ENCODE measurements at regions not wholly inside any gene's neighbourhood (a gene's known extent, or its start where the extent isn't known, plus 50 kb on each side); places are given as distances from the start of the nearest gene placed in this dataset.

- no peak for DNase-seq
Observed at GRCh38 chr15:93469994-93470393, 381.0 kb upstream of the RGMA start.

DNA sequence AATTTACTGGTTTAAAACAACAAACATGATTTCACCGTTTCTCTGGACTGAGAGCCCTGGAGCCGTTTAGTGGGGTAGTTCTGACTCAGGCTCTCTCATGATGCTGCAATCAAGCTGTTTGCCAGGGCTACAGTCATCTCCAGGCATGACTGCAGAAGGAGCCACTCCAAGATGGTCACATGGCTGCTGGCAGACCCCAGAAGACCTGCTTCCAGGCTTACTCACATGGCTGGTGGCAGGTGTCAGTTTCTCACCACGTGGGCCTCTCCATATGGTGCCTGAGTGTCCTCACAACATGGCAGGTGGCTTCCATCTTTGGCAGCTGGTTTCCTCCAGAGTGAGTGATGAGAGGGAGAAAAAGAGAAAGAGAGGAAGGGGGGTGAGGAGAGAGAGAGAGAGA lies 378.3 kb upstream of the RGMA start:
- no peak for DNase-seq

- no peak for DNase-seq
Observed at GRCh38 chr15:93466380-93466779, 377.4 kb upstream of the RGMA start.

- DNase-seq: no peak
Observed at GRCh38 chr15:93462690-93463089, 373.7 kb upstream of the RGMA start.

- DNase-seq: no peak
Observed at GRCh38 chr15:93460717-93461116, 371.7 kb upstream of the RGMA start.

DNA sequence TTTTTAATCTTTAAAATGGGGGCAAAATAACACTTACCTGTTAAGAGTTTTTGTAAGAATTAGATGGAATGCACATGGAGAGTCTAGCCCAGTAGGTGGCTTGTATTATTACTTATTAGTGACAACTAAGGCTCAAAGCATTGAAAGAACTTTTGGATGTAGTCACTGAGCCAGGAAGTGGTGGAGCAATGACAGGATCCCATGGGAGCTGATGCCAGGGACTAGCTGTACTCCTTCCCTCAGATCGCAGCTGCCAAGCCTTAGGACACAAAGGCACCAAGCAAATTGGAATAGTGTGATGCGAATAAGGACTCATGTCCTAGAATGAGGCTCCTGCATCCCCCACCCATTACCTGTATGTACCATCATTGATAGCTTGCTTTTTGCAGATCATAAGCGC lies 370.4 kb upstream of the RGMA start:
- no peak for DNase-seq

GRCh38 chr15:93458597-93458996 lies 369.6 kb upstream of the RGMA start:
- DNase-seq: no peak

GRCh38 chr15:93454788-93455187 lies 365.8 kb upstream of the RGMA start:
- no peak for DNase-seq

DNA sequence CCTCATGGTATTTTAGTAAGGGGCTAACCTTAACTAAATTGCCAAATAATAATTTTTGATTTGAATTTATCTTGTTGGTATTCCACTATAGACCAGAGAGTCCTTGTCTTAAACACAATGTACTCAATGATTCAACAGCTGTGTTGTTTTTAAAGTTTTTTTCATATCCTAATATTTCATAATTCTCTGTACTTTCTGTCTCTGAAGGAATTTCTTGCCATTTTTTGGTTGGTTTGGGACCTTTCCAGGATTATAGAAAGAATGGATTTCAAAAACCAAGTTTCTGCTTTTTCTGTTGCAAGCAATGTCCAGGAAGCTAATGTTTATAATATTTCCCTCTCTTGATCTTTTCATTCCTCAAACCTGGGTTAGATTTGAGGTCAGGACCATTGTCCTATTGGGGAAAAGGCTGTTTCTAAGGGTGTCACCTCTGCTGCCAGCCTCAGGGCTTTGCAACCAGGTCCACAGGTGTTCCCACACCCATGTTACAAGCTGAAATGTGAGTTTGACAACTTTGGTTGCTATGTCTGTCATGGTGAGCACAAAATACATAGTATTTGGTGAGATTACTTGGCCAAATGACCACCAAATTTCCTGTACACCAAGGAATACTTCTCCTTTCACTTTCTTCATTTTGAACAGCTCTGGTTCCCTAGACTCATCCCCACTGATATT lies 363.7 kb upstream of the RGMA start:
- no peak for DNase-seq

GRCh38 chr15:93451822-93452221 lies 362.8 kb upstream of the RGMA start:
- DNase-seq: no peak

DNA sequence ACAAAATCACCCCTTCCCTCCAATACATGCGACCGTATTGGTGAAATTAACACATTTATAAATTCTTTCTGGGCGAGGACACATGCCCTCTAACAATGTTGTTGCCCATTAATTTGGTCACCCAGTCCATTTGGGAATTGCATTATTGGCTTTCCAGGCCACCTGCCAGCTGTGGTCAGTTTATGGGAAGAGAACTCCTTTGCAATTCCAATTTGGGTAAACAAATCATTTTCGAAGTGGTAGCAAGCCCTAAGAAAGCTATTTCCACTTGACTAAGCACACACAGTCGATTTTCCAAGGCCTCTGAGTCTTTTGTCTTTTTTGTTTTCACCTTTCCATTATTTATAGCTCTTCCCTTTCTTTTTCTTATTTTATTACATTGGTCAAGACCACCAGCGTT lies 362.3 kb upstream of the RGMA start:
- no peak for DNase-seq

GRCh38 chr15:93449798-93450197 lies 360.8 kb upstream of the RGMA start:
- DNase-seq: no peak

DNA sequence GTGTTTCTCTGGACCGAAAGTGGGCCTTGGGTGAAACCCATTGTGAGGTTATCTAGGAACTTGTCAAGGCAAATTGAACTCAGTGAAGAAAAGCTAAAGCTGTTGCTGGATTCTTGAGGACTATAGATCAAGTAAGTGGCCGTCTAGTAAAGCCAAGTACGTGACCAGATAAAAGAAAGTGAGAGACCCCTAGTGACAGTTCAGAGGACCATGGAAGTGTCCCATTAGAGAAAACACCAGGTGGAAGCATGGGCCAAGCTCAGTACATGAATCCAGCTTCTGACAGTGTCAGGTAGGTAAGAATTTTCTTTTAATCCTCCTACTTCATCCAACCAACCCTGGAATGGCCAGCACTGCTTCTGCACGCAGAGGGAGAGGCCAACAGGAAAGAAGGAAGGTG lies 349.3 kb upstream of the RGMA start:
- DNase-seq: no peak

DNA sequence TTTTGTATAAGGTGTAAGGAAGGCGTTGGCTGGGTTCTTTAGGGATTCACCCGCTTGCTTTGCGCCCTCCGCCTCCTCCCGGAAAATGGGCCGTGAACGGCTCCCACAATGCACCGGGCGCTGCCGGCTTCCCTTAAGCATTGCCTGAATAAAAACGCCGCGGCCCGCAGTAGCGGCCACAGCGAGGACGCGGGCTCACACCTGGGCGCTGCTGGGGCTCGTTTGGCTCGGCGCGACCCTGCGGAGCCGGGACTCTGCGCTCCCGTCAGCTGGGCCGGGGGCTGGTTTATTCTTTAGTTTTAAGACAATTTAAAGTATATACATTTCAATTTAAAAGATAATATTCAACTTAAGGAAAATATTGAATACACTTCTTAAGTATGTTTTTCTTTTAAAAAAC lies 343.5 kb upstream of the RGMA start:
- DNase-seq: no peak

GRCh38 chr15:93428807-93429351 lies 339.9 kb upstream of the RGMA start:
- DNase-seq: no peak

DNA sequence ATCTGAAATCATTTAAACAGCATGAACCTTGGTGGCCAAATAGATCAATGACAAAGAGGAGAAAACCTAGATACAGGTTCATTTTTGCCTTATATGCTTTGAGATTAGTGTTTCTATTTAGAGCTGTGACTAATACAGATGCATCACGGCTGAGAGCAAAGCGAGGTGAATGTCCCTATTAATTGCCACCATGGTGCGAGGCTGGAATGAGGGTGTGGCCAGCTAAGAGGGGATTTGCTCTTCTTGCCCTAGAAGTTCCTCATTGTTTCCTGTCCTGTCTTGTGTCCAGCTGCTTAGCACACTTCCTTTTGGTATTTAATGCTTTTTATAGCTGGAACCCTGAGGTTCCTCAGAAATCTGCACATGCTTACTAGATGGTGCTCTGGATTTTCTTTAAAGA lies 339.1 kb upstream of the RGMA start:
- DNase-seq: no peak

GRCh38 chr15:93424131-93424530 lies 335.1 kb upstream of the RGMA start:
- no peak for DNase-seq

DNA sequence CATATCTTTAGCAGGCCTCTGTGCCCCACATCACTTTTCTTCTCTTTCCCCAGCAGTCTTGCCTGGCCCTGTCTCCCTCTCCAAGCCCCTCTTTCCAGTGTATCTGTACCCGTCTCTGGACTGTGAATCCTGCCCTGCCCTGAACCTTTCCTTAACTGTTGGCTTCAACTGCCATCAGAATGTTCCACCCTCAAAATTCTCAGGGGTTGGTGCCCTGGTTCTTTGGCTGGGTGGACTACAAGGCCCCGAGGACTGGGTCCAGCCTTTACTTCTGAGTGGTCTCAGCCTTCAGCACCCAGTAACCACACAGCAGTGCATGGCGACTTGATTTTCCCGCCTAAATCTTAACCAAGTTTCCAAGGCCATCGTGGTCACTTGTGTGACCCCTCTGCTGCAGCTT lies 333.5 kb upstream of the RGMA start:
- DNase-seq: no peak

DNA sequence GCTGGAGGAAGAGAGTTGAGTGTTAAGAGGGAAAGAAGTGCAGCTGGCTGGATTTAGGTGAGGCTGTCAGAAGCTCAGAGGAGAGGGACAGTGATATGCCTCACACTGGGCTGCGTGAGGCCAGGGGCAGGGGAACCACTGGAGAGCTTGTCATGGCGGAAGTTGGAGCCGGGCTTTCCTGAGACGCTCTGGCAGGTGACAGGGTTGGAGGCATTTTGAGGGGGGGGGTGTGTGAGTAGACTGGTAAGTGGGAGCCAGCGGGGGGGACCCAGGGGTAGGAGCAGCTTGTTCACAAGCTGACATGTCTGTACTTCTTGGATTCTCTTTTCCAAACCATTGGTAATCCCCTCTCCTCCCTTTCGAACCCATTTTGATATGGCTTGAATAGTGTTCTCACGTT lies 331.5 kb upstream of the RGMA start:
- no peak for DNase-seq

- no peak for DNase-seq
Observed at GRCh38 chr15:93420050-93420452, 331.0 kb upstream of the RGMA start.

DNA sequence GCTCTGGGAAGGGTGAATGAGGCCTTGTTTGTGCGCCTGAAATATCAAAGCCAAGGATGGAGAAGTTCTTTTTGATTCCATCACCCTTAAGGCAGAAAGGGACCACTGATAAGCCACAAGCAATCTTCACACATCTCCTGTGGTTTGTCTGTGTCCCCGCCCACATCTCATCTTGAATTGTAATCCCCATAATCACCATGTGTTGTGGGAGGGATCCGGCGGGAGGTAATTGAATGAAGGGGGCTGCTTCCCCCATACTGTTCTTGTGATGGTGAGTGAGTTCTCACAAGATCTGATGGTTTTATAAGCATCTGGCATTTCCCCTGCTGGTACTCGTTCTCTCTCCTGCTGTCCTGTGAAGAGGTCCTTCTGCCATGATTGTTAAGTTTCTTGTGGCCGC lies 329.6 kb upstream of the RGMA start:
- DNase-seq: no peak

- no peak for DNase-seq
Observed at GRCh38 chr15:93417631-93418030, 328.6 kb upstream of the RGMA start.

DNA sequence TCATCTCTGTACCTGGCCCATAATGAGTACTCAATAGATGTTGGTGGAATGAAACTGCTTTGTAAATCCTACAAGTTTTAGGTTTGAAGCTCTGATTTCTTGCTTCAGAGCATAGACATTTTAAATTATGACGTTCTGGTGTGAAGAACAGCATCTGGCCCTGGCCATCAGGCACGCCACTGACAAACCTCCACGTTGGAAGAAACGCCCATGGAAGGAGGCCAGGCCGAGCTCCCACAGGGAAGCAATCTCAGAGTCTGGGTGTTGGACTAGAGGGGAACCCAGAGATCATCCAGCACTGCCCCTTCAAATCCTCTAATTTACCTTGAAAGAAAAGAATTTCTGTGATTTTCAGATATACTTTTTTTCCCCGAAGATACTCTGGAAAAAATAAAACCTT lies 328.1 kb upstream of the RGMA start:
- DNase-seq: no peak

DNA sequence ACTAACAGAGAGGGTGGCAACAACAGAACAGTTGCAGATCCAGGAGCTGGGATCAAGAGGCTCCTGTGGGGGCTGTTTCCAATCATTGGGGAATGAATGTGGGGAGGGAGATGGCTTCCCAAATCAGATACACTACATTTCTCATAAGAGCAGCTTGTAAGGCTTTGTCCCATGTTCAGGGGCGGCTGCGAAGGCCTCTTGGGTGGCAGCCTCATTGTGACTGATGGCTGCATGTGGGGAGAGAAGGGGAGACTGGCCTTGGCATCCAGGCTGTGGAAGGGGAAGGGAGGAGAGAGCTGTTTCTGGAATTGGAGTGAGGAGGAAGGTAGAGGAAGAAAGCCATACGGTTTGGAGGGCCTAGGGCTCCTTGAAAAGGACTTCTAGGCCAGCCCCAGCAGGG lies 326.6 kb upstream of the RGMA start:
- DNase-seq: no peak

DNA sequence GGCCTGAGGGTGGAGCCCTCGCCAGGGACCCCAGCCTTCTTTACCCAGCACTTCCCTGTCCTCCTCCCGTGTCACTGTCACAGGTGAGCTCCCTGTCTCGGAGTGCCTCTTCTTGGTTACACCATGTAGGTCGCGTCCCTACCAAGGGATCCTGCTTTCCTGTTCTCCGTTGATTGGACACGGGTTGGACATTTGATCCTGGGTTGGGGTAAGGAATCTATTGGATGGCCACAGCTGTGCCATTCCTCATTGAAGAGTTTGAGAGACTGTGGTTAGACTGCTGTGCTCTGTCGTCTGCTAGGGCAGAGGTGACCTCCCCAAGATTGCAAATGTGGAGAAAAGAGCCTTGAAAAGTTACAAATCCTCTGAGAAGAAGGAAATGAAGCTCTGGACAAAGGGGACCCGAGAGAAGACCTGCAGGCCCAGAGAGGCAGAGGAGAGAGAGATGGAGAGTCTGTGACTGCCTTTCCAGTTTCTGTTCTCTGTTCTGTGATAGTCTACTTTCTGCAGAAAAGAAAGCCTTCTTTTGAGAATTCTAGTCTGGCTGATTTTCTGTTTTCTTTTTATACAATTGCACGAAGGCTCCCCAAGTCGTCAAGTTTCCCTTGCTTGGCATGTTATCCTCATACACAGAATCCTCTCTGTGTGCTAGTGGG lies 325.7 kb upstream of the RGMA start:
- no peak for DNase-seq
